NB4 (cell line): ENCODE measurements at regions not wholly inside any gene's neighbourhood (a gene's known extent, or its start where the extent isn't known, plus 50 kb on each side); places are given as distances from the start of the nearest gene placed in this dataset.
A peak's percentile ranks its signal among the peaks of the same experiment; 100 is the strongest.

Source experiments
- DNase-seq: peaks from one replicate; pipeline ENCODE4 v3.0.0; 2010; ENCODE audit warnings: low read depth
- H3K4me3 ChIP-seq: one replicate; pipeline ENCODE4 v1.5.1; 2011; ENCODE audit warnings: mild to moderate bottlenecking, low read depth, low read length, moderate library complexity
- MAX ChIP-seq: IDR thresholded peaks from 2 replicates; pipeline ENCODE4 v1.6.1; 2011; ENCODE audit warnings: low read depth, low read length
- MYC ChIP-seq: IDR thresholded peaks from 2 replicates; pipeline ENCODE4 v1.6.1; 2011; ENCODE audit warnings: low read depth, low read length
- POLR2A ChIP-seq: IDR thresholded peaks from 2 replicates; pipeline ENCODE4 v1.6.1; 2011; ENCODE audit warnings: mild to moderate bottlenecking; ENCODE audit not compliant: insufficient read length; ENCODE audit errors: extremely low read depth
- TF ChIP-seq, protein P1 (sequence below): IDR thresholded peaks from one replicate; pipeline ENCODE4 v1.5.1; 2012; ENCODE audit warnings: low read depth, low read length

DNA sequence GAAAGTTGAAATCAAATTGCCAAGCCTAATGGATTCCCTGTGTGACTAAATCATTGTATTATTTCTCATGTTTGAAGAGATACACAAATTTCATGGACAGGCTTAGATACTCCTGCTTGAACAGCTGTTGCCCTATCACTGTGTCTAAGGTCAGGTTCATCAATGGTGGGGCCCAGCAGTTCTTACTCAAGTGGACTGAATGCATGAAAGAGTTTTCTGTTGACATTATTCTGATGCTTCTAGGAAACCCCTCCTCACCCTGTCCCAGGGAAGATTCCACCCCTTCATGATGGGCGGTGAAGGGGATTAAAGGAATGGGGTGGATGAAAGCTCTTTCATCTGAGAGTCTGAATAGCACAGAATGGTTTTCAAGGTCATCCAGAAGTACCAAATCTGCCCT lies 148.8 kb downstream of the INO80D start:
- DNase-seq, result no peak

GRCh38 chr2:205936446-205936845 lies 149.5 kb downstream of the INO80D start:
- no peak for TF ChIP-seq MAX
- TF ChIP-seq, protein P1, sequence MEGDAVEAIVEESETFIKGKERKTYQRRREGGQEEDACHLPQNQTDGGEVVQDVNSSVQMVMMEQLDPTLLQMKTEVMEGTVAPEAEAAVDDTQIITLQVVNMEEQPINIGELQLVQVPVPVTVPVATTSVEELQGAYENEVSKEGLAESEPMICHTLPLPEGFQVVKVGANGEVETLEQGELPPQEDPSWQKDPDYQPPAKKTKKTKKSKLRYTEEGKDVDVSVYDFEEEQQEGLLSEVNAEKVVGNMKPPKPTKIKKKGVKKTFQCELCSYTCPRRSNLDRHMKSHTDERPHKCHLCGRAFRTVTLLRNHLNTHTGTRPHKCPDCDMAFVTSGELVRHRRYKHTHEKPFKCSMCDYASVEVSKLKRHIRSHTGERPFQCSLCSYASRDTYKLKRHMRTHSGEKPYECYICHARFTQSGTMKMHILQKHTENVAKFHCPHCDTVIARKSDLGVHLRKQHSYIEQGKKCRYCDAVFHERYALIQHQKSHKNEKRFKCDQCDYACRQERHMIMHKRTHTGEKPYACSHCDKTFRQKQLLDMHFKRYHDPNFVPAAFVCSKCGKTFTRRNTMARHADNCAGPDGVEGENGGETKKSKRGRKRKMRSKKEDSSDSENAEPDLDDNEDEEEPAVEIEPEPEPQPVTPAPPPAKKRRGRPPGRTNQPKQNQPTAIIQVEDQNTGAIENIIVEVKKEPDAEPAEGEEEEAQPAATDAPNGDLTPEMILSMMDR, result no peak
- no peak for TF ChIP-seq MYC
- TF ChIP-seq POLR2A, result no peak
- DNase-seq, result no peak
- no peak overlapping the region for H3K4me3 ChIP-seq

More for the DNA sequence above, 148.8 kb downstream of the INO80D start:
- TF ChIP-seq POLR2A, result no peak
- no peak for TF ChIP-seq MAX
- TF ChIP-seq, protein P1, result no peak
- TF ChIP-seq MYC, result no peak
- H3K4me3 ChIP-seq, result no peak overlapping the region

GRCh38 chr2:205934443-205934842 lies 151.5 kb downstream of the INO80D start:
- TF ChIP-seq MAX (no peak), POLR2A (no peak), MYC (no peak)
- TF ChIP-seq, protein P1, result no peak
- H3K4me3 ChIP-seq, result no peak overlapping the region
- DNase-seq, result peak; percentile 30

GRCh38 chr2:205932861-205933260 lies 153.1 kb downstream of the INO80D start:
- no peak for TF ChIP-seq MYC
- TF ChIP-seq, protein P1, result no peak
- H3K4me3 ChIP-seq, result no peak overlapping the region
- no peak for DNase-seq

DNA sequence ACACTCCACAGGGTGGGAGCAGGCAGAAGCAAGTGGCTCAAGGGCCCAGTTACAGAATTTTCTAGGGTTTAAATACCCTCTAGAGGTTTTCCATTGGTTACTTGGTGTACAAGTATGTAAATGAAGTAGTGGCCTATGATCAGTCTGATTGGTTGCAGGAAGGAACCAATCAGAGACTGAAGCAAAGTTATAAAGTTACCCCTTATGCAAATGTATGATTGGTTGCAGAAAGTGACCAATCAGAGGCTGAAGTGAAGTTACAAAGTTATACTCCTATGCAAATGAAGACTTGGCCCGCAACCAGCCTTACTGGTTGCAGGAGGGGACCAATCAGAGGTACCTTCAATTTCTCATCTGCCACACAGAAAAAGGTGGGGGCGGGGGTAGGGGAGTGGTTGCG lies 154.6 kb downstream of the INO80D start:
- DNase-seq, result peak; percentile 30
- TF ChIP-seq MAX (no peak), MYC (no peak), POLR2A (no peak)
- TF ChIP-seq, protein P1, result no peak
- H3K4me3 ChIP-seq, result no peak overlapping the region

DNA sequence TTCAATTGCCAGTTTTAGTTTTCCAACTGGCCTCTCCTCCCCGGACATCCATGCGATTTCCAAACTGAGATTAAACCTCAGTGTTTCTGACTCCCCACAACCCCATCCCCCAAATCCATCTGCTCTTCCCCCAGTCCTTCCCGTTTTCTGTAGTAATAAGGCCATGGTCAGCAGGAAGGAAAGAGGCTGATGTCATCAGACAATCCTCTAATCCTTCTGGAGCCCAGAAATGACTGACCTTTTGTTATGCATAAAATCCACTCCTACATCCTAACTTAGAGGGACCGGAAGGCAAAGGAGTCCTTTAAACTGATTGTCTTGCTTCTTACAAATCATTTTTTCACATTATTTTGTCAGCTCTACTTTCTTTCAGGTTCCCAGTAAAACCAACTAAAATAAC lies 155.8 kb downstream of the INO80D start:
- no peak overlapping the region for H3K4me3 ChIP-seq
- no peak for DNase-seq
- TF ChIP-seq MYC, result no peak
- no peak for TF ChIP-seq MAX
- TF ChIP-seq, protein P1, result no peak
- no peak for TF ChIP-seq POLR2A
